ENCODE measurements at regions not wholly inside any gene's neighbourhood (a gene's known extent, or its start where the extent isn't known, plus 50 kb on each side); places are given as distances from the start of the nearest gene placed in this dataset.

GRCh38 chr2:35428548-35428947 is 927.0 kb upstream of the CRIM1 start:
- Histone ChIP-seq H3K27ac (no peak overlapping the region), H3K4me3 (no peak overlapping the region)
- no peak for TF ChIP-seq CTCF (IDR thresholded peaks at IDR 0.05)
- DNase-seq (ENCODE audit: low spot score): no peak

- no peak overlapping the region for H3K4me3 ChIP-seq
- no peak for TF ChIP-seq CTCF (IDR thresholded peaks at IDR 0.05)
- no peak for DNase-seq (ENCODE audit: low spot score)
- H3K27ac ChIP-seq: no peak overlapping the region
These were observed 934.1 kb upstream of the CRIM1 start for GRCh38 chr2:35421485-35421884.

GRCh38 chr2:35417293-35417692 is 938.3 kb upstream of the CRIM1 start:
- TF ChIP-seq CTCF (IDR thresholded peaks at IDR 0.05): no peak
- no peak for DNase-seq (ENCODE audit: low spot score)
- H3K27ac ChIP-seq: no peak overlapping the region
- no peak overlapping the region for H3K4me3 ChIP-seq

GRCh38 chr2:35416391-35417140 is 939.0 kb upstream of the CRIM1 start:
- no peak for TF ChIP-seq CTCF (IDR thresholded peaks at IDR 0.05)
- DNase-seq (ENCODE audit: low spot score): no peak
- H3K4me3 ChIP-seq: no peak overlapping the region
- H3K27ac ChIP-seq: no peak overlapping the region

- Histone ChIP-seq H3K4me3 (no peak overlapping the region), H3K27ac (no peak overlapping the region)
- no peak for DNase-seq (ENCODE audit: low spot score)
- TF ChIP-seq CTCF (IDR thresholded peaks at IDR 0.05): no peak
These were observed 939.6 kb upstream of the CRIM1 start for GRCh38 chr2:35415942-35416341.

- DNase-seq (ENCODE audit: low spot score): no peak
- H3K4me3 ChIP-seq: no peak overlapping the region
- H3K27ac ChIP-seq: no peak overlapping the region
- TF ChIP-seq CTCF (IDR thresholded peaks at IDR 0.05): no peak
These were observed 940.3 kb upstream of the CRIM1 start for GRCh38 chr2:35415282-35415681.

GRCh38 chr2:35410431-35411061 is 945.0 kb upstream of the CRIM1 start:
- peak; percentile 87 for TF ChIP-seq CTCF (IDR thresholded peaks at IDR 0.05)
- no peak for DNase-seq (ENCODE audit: low spot score)
- no peak overlapping the region for H3K4me3 ChIP-seq
- no peak overlapping the region for H3K27ac ChIP-seq
